ENCODE measurements at regions not wholly inside any gene's neighbourhood (a gene's known extent, or its start where the extent isn't known, plus 50 kb on each side); places are given as distances from the start of the nearest gene placed in this dataset.

- no peak for TF ChIP-seq POLR2A (IDR thresholded peaks at IDR 0.05)
- no peak for TF ChIP-seq CTCF (IDR thresholded peaks at IDR 0.05)
- no peak for TF ChIP-seq POLR2AphosphoS5 (IDR thresholded peaks at IDR 0.05)
Observed at GRCh38 chr17:12342161-12342560, 321.5 kb downstream of the MAP2K4 start.

Data from prostate gland (tissue), 2 donors.